Keratinocyte (primary cell): ENCODE measurements at regions not wholly inside any gene's neighbourhood (a gene's known extent, or its start where the extent isn't known, plus 50 kb on each side); places are given as distances from the start of the nearest gene placed in this dataset.

Experiments used
- DNase-seq: peaks from one replicate; pipeline ENCODE4 v3.0.0-alpha.2; 2011; ENCODE audit warnings: low read depth, missing footprints, low spot score
- FAIRE-seq: peaks from 2 replicates; lab custom pipeline; 2011; peaks lifted over from hg19 to GRCh38; lab: Jason Lieb, UNC
- H2AFZ ChIP-seq: 2 replicates; pipeline ENCODE4 v1.6.0; 2012; ENCODE audit warnings: low read length, control low read depth, inconsistent platforms; ENCODE audit not compliant: control insufficient read depth
- H3K27ac ChIP-seq: 2 replicates; pipeline ENCODE4 v1.5.1; 2011; ENCODE audit warnings: low read length; ENCODE audit not compliant: control insufficient read depth, insufficient read depth
- H3K27me3 ChIP-seq: 3 replicates; pipeline ENCODE4 v1.6.0; 2011; ENCODE audit warnings: low read length; ENCODE audit not compliant: control insufficient read depth, insufficient read depth; ENCODE audit errors: extremely low read depth
- H3K36me3 ChIP-seq, 2 experiments: 2 replicates in 1 of 2; 3 replicates in 1 of 2; pipeline ENCODE4 v1.5.1; 2011; ENCODE audit warnings: low read length in 2 of 2, mild to moderate bottlenecking in 1 of 2; ENCODE audit not compliant: control insufficient read depth in 2 of 2, insufficient read depth in 2 of 2; ENCODE audit errors: extremely low read depth in 1 of 2
- H3K4me1 ChIP-seq: 3 replicates; pipeline ENCODE4 v1.5.1; 2011; ENCODE audit warnings: low read length; ENCODE audit not compliant: control insufficient read depth, insufficient read depth; ENCODE audit errors: extremely low read depth
- H3K4me2 ChIP-seq: 3 replicates; pipeline ENCODE4 v1.6.0; 2011; ENCODE audit warnings: low read depth, low read length; ENCODE audit not compliant: control insufficient read depth, insufficient read depth; ENCODE audit errors: extremely low read depth
- H3K4me3 ChIP-seq, 3 experiments: fragments of 200-600 bp in 1 of 3; sonication (generic) in 1 of 3; 2 replicates in 2 of 3; 3 replicates in 1 of 3; pipeline ENCODE4 v1.5.1; 2011 to 2016; ENCODE audit warnings: low read length in 3 of 3, mild to moderate bottlenecking in 3 of 3, control low read depth in 2 of 3, inconsistent platforms in 1 of 3, low read depth in 1 of 3, mixed read lengths in 1 of 3, mixed run types in 1 of 3, moderate library complexity in 1 of 3; ENCODE audit not compliant: control insufficient read depth in 2 of 3, insufficient read depth in 2 of 3; ENCODE audit errors: extremely low read depth in 1 of 3
- H3K79me2 ChIP-seq: 2 replicates; pipeline ENCODE4 v1.6.0; 2012; ENCODE audit warnings: low read length; ENCODE audit not compliant: control insufficient read depth, insufficient read depth
- H3K9ac ChIP-seq: 3 replicates; pipeline ENCODE4 v1.6.0; 2011; ENCODE audit warnings: low read length; ENCODE audit not compliant: control insufficient read depth, insufficient read depth; ENCODE audit errors: extremely low read depth
- H3K9me1 ChIP-seq: 3 replicates; pipeline ENCODE4 v1.6.0; 2011; ENCODE audit warnings: low read length; ENCODE audit not compliant: control insufficient read depth, insufficient read depth; ENCODE audit errors: extremely low read depth
- H3K9me3 ChIP-seq: 2 replicates; pipeline ENCODE4 v1.5.1; 2012; ENCODE audit warnings: low read depth, low read length; ENCODE audit not compliant: control insufficient read depth
- H4K20me1 ChIP-seq: 3 replicates; pipeline ENCODE4 v1.6.0; 2011; ENCODE audit warnings: low read length; ENCODE audit not compliant: control insufficient read depth, insufficient read depth; ENCODE audit errors: extremely low read depth
- EZH2 ChIP-seq: IDR thresholded peaks from one replicate; pipeline ENCODE4 v1.6.1; 2012; ENCODE audit warnings: inconsistent platforms, mild to moderate bottlenecking, low read length, moderate library complexity
- dilution Hi-C: fragments of 300-500 bp; cut with MboI; formaldehyde crosslinking; loops from one replicate; pipeline ENCODE4 v1.7.0; 2020; ENCODE audit warnings: low sequenced_read_pairs; ENCODE audit not compliant: extremely low pct_ligation_motif_present
- TF ChIP-seq, protein P1 (sequence below), 3 experiments: IDR thresholded peaks in 1 of 3; conservative IDR thresholded peaks in 1 of 3; optimal IDR thresholded peaks in 1 of 3; 2 replicates in 2 of 3; 3 replicates in 1 of 3; pipeline versions ENCODE3 to v1.5.1; 2011; ENCODE audit warnings: low read length in 3 of 3, mild to moderate bottlenecking in 3 of 3, moderate library complexity in 2 of 3, control low read depth in 1 of 3, inconsistent platforms in 1 of 3; ENCODE audit not compliant: insufficient read depth in 2 of 3; ENCODE audit errors: extremely low read depth in 1 of 3

DNA sequence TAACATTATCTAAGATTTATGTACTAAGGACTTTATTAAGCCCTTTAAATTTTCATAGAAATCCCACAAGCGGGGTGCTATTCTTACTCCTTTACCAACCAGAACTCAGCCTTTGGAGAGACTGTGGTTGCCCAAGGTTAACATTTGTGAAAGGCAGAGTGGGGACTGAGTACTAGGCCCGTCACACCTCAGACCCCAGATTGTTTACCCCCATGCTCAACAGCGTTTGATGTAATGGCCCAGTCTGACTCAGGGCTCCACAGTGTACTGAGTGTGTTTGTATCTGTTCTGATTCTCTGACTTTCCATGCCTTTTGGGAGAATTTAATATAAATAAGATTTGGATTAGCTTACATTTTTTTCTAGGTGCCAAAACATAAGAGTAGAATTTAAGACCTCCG is 110.0 kb downstream of the GAS1 start:
- dilution Hi-C loops: no loop called here
- Histone ChIP-seq H3K4me1 (no peaks in the 10 kb centered on the region), H4K20me1 (no peaks in the 10 kb centered on the region), H3K9me3 (no peaks in the 10 kb centered on the region), H3K36me3 (no peaks in the 10 kb centered on the region), H3K79me2 (no peaks in the 10 kb centered on the region), H3K27ac (no peak overlapping the region), H3K4me2 (no peak overlapping the region), H3K9ac (no peak overlapping the region), H3K27me3 (no peaks in the 10 kb centered on the region), H3K9me1 (no peaks in the 10 kb centered on the region), H3K4me3 (no peak overlapping the region), H2AFZ (no peak overlapping the region)
- no peak for TF ChIP-seq EZH2
- TF ChIP-seq, protein P1, sequence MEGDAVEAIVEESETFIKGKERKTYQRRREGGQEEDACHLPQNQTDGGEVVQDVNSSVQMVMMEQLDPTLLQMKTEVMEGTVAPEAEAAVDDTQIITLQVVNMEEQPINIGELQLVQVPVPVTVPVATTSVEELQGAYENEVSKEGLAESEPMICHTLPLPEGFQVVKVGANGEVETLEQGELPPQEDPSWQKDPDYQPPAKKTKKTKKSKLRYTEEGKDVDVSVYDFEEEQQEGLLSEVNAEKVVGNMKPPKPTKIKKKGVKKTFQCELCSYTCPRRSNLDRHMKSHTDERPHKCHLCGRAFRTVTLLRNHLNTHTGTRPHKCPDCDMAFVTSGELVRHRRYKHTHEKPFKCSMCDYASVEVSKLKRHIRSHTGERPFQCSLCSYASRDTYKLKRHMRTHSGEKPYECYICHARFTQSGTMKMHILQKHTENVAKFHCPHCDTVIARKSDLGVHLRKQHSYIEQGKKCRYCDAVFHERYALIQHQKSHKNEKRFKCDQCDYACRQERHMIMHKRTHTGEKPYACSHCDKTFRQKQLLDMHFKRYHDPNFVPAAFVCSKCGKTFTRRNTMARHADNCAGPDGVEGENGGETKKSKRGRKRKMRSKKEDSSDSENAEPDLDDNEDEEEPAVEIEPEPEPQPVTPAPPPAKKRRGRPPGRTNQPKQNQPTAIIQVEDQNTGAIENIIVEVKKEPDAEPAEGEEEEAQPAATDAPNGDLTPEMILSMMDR (optimal IDR thresholded peaks at IDR 0.05 in 1 of 3, IDR thresholded peaks at IDR 0.05 in 1 of 3, conservative IDR thresholded peaks at IDR 0.05 in 1 of 3; ENCODE audit: extremely low read depth in 1 of 3, insufficient read depth in 2 of 3, low read length in 3 of 3): no peak
- FAIRE-seq (no peak), DNase-seq (no peak)

DNA sequence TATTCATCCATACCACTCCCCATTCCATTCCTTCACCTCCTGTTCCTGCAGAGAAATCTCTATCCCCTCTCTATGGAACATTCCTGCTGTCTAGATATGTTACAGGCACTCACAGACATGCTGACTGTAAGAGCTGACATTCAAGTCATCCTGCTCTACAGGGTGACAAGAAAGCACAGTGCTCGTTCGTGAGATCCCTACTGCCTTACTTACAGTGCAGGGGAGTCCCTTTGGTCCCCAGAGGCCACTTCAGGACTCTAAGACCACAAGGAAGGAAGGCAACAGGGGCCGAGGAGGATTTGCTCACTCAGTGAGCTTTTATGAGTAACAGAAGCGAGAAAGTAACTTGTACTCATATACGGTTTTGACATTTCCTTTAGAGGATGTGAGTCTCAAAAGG is 110.5 kb downstream of the GAS1 start:
- no peaks in the 10 kb centered on the region for H3K9me3 ChIP-seq
- no peak for TF ChIP-seq EZH2
- TF ChIP-seq, protein P1 (optimal IDR thresholded peaks at IDR 0.05 in 1 of 3, IDR thresholded peaks at IDR 0.05 in 1 of 3, conservative IDR thresholded peaks at IDR 0.05 in 1 of 3; ENCODE audit: extremely low read depth in 1 of 3, insufficient read depth in 2 of 3, low read length in 3 of 3): no peak
- no peak overlapping the region for H2AFZ ChIP-seq
- H3K4me2 ChIP-seq: no peak overlapping the region
- H3K79me2 ChIP-seq: no peaks in the 10 kb centered on the region
- no peak for DNase-seq
- no peak overlapping the region for H3K27ac ChIP-seq
- H4K20me1 ChIP-seq: no peaks in the 10 kb centered on the region
- no peak for FAIRE-seq
- H3K9ac ChIP-seq: no peak overlapping the region
- H3K4me1 ChIP-seq: no peaks in the 10 kb centered on the region
- no peak overlapping the region for H3K4me3 ChIP-seq
- dilution Hi-C loops: no loop called here
- H3K36me3 ChIP-seq: no peaks in the 10 kb centered on the region
- H3K9me1 ChIP-seq: no peaks in the 10 kb centered on the region
- no peaks in the 10 kb centered on the region for H3K27me3 ChIP-seq
